ENCODE measurements at regions not wholly inside any gene's neighbourhood (a gene's known extent, or its start where the extent isn't known, plus 50 kb on each side); places are given as distances from the start of the nearest gene placed in this dataset.

DNA sequence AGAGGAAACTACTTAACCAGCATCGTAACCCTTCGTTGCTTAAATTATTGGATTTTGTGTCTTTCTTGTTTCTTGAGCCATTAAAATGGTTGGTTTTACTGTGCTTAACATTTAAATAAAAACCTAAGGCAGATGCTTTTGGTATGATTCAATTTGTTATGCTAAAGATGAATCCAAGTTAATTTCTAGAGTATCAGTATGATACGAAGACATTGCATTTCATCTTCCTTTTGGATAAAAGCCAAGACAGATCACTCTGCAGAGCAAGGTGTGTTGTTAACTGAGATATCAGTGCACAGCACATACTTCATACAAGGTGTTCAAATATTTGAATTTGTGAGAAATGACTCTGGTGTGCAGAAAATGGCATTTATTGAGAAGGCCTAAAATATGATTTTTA is 480.5 kb downstream of the PCNX1 start:
- TF ChIP-seq, protein P1, sequence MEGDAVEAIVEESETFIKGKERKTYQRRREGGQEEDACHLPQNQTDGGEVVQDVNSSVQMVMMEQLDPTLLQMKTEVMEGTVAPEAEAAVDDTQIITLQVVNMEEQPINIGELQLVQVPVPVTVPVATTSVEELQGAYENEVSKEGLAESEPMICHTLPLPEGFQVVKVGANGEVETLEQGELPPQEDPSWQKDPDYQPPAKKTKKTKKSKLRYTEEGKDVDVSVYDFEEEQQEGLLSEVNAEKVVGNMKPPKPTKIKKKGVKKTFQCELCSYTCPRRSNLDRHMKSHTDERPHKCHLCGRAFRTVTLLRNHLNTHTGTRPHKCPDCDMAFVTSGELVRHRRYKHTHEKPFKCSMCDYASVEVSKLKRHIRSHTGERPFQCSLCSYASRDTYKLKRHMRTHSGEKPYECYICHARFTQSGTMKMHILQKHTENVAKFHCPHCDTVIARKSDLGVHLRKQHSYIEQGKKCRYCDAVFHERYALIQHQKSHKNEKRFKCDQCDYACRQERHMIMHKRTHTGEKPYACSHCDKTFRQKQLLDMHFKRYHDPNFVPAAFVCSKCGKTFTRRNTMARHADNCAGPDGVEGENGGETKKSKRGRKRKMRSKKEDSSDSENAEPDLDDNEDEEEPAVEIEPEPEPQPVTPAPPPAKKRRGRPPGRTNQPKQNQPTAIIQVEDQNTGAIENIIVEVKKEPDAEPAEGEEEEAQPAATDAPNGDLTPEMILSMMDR (IDR thresholded peaks at IDR 0.05): no peak
- TF ChIP-seq POLR2A (IDR thresholded peaks at IDR 0.05): no peak
